HG03097 (cell line): ENCODE measurements at regions not wholly inside any gene's neighbourhood (a gene's known extent, or its start where the extent isn't known, plus 50 kb on each side); places are given as distances from the start of the nearest gene placed in this dataset.

Experiments
- ATAC-seq: cut with Tn5 transposase; IDR thresholded peaks from one replicate; pipeline ENCODE4 v1.9.1; 2021; ENCODE audit not compliant: unreplicated experiment, low FRiP score

DNA sequence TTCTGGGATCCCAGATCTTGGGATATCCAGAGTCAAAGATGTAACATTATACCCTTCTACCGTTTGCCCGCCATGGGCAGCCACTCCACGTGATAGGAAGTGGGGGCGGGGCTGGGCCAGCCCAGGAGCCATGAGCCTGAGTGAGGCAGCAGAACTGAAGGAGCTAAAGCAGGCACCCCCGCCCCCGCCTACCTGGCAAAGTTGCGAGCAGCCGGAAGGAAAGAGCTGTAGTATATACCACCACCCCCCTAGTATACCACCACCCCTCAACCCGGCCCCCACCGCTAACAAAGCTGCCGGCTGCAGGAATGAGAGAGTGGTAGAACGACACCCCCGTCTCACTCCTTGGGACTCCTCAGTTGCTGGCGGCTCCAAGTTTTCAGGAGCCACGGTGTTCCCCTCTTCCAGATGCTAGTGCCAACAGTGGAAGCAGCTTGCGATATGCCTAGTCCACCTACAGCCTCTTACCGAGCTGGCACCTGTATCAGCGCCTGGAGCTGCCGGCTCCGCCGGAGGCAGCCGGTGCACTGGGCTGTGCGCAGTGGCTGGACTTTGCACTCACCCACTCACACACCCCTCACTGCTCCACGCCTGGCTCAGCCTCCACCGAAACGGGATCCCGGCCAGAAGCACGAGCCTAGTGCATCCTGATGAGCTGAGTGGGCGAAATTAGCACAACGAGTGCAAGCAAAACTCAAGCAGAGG, 230.7 kb upstream of the PRR20A start:
- no peak for ATAC-seq

DNA sequence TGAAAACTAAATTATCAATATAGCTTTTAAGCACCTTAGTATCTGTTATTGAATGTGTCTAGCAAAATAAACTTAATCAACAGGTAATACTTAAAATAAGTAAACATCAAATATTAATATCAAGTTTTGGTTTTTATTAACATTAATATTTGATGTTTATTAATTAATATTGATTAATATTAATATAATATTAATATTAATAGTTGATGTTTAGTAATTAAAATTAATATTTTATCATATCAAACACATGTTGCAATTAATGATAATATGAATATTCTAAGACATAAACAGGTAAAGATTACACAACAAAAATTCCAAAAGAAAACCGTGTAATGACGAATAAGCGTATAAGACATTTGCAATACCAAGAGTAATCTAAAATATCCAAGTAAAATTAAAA, 222.8 kb upstream of the PRR20A start:
- no peak for ATAC-seq

DNA sequence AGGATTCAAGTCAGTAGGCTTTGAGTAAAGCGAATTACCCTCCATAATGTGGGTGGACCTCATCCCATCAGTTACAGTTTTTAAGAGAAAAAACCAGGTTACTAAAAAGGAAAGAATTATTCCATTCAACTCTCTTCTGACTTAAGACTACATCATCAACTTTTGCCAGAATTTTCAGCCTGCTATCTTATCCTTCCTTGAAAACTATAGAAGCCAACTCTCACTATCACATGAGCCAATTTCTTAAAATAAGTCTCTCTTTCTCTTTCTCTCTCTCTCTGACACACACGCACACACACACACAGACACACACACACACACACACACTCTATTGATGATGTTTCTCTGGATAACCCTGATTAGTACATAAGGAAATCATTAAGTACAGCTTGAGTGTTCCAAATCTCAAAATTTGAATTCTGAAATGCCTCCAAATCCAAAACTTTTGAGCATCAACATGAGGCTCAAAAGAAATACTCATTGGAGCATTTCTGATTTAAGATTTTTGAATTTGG, 217.0 kb upstream of the PRR20A start:
- no peak for ATAC-seq

DNA sequence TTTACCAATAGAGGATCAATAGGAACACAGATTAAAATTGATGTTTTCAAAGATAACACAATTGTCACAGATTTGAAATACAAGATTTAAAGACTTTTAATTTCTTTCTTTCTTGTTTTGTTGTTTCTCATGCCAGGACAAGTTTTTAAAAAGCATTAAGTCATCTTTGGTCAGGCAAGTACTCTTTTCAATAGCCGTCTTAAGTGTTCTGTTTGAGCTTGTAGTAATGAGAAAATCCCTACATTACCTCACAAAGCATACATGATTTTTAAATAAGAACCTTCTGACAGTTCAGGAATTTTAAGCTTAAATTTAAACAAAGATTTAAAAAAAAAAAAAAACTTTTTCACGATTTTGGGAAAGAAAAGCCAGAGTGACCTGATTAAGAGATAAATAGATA, 216.3 kb upstream of the PRR20A start:
- ATAC-seq = no peak

DNA sequence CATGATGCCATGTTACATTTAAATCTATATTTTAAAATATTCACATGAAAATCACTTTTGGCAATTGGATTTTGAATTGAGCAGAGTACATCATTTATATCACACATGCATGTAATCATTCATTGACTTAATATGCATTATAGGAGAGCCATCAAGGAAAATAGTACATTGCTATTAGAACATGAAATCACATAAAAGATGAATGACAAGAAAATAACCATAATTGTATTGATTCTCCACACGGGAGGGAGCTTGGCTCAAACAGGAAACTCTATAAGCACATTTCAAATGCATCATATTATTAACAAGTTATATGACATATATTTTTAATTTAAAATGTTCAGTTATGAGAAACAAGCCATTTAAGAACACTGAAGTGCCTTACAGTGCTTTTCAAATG, 208.6 kb upstream of the PRR20A start:
- no peak for ATAC-seq

DNA sequence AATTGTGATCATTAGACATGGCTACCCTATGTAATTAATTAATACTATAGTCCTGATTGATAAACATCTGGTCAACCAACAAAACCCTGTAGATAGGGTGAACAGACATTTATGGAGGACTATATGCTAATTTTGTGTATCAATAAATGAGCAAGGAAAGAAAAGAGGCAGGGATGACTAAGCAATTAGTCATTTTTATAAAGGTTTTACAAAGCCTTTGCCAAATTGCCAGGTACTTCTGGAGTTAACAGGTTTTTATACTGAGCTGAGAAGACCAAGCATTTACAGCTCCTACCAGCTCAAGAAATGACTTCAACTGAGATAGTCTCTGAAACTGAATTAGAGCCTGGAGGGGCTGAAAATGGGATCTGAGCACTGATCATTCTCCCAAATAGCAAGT, 186.8 kb upstream of the PRR20A start:
- no peak for ATAC-seq

DNA sequence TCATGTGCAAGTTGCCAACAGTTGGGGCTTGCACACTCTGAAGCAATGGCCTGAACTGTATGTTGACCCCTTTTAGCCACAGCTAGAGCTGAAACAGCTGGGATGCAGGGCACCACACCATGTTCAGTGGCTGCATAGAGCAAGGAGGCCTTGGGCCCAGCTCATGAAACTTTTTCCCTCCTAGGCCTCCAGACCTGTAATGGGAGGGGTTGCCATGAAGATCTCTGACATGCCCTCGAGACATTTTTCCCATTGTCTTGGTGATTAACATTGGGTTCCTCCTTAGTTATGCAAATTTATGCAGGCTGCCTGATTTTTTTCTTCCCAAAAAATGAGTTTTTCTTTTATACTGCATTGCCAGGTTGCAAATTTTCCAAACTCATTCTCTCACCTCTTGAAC, 165.1 kb upstream of the PRR20A start:
- no peak for ATAC-seq

DNA sequence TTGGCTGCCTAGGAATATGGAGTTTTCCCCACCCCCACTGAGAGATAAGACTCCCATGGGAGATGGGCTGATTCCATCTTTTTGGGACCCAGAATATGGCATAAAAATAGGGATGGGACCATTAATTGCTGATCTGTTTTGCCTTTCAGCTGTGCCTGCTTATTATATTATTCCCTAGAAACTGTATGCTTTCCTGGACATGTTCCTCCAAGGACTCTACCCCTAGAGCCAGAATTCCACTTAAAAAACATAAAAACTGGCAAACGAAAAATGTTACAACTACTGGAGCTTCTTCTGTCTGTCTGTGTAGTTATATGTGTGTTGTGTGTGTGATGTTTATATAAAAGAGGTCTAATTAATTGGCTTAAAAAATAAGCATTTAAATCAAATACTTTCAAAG, 159.9 kb upstream of the PRR20A start:
- no peak for ATAC-seq

DNA sequence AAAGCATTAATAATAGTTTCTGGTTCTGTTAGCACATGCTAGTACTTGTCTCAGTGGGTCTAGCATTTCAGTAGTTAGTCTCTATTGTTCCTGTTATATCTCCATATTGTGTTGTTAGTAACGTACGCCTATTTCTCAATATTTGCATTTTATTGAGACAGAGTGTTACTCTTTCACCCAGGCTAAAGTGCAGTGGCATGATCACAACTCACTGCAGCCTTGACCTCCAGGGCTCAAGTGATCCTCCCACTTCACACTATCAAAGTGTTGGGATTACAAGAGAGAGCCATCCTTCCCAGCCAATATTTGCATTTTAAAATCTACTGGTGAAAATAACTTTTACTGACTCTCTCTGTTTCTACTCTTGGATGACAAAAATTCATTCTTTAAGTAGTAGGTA, 154.6 kb upstream of the PRR20A start:
- ATAC-seq = no peak

DNA sequence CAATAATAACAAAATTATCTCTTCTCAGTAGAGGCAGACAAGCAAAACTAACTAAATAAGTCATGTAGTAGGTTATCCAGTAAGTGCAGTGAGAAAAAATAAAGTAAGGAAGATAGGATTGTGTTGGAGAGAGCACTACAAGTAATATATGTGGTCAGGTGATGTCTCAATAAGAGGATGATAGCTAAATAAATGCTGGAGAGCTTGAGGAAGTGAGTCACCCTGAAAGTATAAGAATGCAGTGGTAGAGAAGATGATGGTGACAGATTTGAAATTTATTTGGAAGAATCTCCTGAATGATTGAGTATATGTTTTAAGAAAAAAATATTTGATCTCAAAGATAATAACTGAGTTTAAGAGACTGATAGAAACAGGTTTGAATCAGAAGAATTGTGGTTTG, 152.2 kb upstream of the PRR20A start:
- no peak for ATAC-seq

DNA sequence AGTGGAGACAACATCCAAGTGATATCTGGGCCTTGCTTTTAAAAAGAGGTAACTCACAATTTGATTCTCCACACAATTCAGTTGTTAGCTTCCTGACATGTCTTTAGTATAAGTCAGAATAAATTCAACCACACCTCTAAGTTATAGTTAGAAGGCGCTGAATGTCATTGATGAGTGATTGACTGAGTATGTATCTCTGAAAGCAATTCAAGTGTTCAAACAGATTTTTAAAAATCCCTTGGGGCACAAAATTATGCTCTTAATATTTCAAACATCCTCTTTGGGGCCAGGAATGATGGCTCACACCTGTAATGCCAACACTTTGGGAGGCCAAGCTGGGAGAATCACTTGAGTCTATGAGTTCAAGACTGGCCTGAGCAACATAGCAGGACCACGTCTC, 137.0 kb upstream of the PRR20A start:
- no peak for ATAC-seq

DNA sequence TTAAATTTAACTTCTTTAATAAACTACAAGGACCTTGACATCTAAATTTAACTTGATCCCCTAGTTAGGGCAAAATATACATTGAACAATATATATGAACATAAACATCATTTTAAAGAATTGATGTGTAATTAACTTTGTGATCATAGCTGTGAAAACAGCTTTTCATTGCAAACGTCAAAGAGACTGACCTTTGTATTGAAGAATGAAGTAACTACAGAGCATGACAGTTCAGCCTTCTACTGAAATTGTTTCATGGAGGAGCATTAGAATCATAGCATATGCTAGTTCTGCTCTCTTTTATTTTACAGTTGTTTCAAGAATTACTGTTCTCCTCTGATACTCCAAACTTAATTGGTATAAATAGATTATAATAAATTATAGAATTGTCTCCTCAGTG, 123.4 kb upstream of the PRR20A start:
- ATAC-seq = no peak

DNA sequence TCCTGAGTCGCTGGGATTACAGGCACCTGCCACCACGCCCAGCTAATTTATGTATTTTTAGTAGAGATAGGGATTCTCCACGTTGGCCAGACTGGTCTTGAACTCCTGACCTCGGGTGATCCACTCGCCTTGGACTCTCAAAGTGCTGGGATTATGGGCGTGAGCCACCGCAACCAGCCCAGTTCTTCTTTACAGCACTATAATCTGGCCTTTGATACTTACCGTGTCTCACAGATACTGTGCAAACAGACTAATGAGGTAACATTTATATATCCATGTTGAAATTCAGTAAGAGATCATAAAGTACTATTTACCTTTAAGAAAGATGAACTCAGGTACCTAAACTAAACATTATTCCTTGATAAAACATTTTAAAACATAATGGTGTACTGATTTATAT, 121.8 kb upstream of the PRR20A start:
- ATAC-seq = no peak

DNA sequence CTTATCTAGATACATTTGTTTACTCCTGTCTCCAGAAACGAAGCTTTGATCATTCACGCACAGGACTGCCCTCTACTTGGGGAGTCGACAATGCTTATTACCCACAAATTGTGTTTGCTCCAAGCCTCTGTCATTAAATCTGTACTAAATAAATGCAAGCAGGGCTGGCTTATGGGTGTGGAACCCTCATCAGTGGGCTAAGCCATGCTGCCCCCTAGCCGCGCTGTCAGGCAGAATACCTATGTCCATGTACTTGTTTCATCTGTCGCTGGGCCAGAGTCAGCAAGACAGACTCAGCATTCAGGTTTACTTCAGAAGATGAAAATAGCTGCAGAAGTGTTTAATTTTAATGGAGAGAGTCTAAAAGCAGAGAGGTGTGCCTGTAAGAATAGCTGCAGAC, 110.0 kb upstream of the PRR20A start:
- ATAC-seq = no peak

DNA sequence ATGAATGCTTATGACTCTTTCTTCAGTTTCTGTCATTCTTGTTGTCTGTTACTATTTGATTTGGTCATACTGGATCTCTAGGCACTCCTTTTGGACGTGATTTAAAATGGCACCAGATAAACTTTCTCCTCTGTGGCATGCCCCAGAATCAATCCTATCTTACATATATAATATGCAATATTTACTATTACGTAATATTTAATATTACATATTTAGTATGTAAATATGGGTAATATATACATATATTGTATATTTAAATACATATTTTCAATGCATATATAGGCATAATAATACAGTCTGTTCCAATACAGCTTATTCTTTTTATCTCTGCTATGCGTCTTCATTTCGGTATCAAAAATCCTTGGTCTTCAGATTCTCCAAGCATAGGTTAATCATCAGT, 104.4 kb upstream of the PRR20A start:
- ATAC-seq = no peak

DNA sequence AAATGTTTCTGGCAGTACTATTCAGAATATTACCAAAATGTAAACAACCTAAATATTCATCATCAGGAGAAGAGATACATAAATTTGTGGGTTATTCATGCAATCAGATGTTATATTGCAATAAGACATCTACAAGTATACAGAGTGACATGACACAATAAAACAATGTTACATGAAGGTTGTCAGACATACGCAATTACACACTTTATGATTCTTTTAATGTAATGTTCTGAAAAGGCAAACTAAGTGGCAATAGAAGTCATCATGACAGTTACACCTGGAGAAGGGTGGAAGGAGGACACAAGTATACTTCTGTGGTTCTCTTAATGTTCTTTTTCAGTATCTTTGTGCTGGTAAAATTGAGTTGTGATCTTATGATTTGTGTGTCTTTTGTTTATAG, 95.8 kb upstream of the PRR20A start:
- ATAC-seq = no peak

DNA sequence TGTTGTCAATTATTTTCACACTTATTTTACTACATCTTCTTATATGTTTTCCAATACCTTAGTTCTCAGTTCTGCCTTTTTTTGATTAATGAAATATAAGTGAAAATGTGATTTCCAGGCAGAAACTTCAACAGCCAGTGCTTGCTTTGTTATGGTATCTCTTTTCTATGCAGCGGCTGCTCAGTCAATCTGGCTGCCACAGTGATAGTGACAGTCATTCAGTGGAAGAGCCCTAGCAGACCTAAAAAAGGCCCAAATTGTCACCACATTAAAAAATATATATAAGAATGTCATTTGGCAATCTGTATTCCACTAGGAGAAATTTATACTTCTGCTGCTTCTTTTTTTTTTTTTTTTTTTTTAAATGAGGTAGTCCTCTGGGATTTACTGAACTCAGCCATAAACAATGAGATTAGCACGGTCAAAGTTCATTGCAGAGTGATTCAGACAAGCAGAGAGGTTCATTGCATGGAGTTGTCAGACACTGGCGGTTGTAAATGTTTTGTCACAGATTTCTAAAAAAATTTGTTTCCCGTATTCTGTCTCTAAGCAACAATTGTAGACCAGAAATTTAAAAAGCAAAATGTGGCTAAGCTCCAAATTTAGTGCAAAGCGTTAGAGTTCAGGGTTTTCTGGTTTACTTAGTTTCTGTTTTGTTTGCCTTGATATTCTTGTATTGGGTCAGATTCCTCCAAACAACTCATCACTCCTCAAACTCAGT, 94.7 kb upstream of the PRR20A start:
- no peak for ATAC-seq

DNA sequence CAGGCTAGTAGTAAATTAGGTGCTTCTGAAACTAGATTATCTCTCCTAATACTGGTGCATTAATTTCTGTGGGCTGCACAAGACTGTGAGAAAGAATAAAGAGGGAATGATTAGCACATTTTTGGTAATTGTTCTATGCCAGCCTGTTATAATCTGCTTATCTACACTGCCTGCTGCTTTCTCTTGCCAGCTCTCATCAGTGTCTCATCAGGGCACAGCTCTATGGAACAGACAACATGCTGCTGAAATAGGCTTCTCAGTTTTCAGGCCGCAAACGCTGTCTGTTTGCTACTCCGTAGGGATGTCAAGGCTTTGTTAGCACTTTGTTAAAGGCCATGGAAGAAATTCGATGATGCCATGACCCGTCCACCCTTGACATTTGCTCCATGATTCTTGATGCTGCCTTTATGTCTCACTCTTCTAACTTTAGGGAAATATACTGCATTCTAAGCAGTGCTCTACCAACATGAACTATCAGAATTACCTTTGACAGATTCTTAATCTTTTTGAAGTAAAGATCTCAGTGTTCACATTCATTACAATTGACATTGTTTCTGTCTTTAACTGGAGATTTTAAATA, 84.0 kb upstream of the PRR20A start:
- no peak for ATAC-seq

DNA sequence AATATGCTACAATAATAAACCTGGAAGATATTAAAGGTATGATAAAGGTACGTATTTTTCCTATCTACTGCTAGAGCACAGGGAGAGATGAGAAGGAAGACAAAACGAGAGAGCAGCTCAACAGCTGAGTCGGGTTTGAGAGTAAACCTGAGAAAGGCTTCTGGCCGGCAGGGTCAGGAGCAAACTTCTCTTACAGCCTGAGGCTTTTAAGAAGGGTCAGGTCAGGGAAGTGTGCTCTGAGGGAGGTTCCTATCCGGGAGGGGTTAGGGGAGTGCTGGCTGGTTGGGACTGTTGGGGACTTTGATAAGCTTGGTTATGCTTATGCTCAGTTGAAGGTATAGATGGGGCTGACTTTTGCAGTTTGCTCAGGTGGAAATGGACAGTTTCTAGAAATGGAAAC, 77.7 kb upstream of the PRR20A start:
- ATAC-seq = no peak

DNA sequence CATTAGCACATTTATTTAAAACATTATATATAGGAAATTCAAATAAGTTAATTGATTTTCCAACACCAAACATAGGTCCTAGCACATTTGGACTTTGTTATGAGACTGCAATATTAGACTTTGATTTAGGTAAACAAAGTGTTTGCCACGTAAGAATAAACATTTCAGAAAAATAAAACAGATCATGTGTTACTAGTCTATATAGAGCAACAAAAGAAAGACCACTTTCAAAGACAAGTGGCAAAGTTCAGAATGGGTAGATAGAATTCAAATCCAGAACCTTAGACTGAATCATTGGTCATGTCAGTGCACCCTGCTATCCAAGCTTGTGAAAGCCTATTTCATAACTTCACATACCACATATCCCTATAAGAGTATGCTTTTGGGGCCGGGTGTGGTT, 66.7 kb upstream of the PRR20A start:
- no peak for ATAC-seq

DNA sequence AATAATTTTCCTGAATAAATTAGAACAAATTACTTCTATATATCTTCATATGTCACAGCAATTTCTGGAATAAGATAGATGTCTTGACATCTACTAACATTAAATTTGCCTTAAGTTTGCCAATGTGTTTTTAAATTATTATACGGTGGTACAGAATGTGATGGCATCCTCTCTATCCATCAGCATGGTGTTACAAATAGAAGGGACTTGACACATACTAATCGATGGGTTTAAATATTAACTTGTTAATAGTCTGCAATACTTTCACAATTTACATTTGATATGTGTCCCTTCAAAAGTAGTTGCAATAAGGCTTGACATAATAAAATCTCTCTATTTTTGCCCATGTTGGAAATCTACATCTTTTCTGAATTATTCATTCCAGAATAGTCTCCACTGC, 65.1 kb upstream of the PRR20A start:
- ATAC-seq = no peak

DNA sequence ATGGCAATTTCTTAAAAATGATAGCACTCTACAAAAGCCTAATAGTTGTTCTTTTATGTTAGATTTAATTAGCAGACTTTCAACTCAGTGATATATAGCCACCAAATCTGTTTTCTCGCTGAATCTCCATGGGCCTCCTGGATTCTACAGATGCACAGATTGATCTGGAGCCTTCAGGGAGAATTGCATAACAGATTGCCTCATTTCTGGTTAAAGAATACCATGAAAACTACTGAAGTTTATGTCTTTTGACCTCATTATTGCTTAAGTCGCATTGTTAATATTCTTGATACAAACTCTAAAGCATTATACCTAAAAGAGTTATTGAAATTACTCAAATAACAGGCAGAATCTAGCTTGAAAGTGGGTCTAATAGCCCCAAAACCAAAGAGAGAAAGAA, 53.7 kb upstream of the PRR20A start:
- ATAC-seq = no peak
